GM12878 (cell line): ENCODE measurements at regions not wholly inside any gene's neighbourhood (a gene's known extent, or its start where the extent isn't known, plus 50 kb on each side); places are given as distances from the start of the nearest gene placed in this dataset.

Source experiments
- BRCA1 ChIP-seq: IDR thresholded peaks from 2 replicates; pipeline ENCODE4 v1.6.1; 2011; ENCODE audit warnings: low read depth, low read length, improper control_type of control experiment
- CEBPB ChIP-seq, 2 experiments: fragments of 150-350 bp in 1 of 2; IDR thresholded peaks; 2 replicates each; pipeline ENCODE4 v1.6.1; 2012 to 2014; ENCODE audit warnings: low read depth in 2 of 2, low read length in 2 of 2, borderline replicate concordance in 1 of 2, inconsistent platforms in 1 of 2
- IRF4 ChIP-seq: IDR thresholded peaks from 2 replicates; pipeline ENCODE4 v1.6.1; 2011; ENCODE audit warnings: low read depth, low read length
- JUNB ChIP-seq: IDR thresholded peaks from 2 replicates; pipeline ENCODE4 v1.6.1; 2016; ENCODE audit warnings: antibody characterized with exemption, mild to moderate bottlenecking
- MYC ChIP-seq: IDR thresholded peaks from 2 replicates; pipeline ENCODE4 v1.6.1; 2011; ENCODE audit warnings: mild to moderate bottlenecking, low read length, moderate library complexity, inconsistent platforms; ENCODE audit not compliant: insufficient read depth, insufficient replicate concordance, insufficient read length, severe bottlenecking
- NR2C1 ChIP-seq: fragments of 450-650 bp; IDR thresholded peaks from 2 replicates; pipeline ENCODE4 v1.6.1; 2017; ENCODE audit warnings: antibody characterized with exemption, mild to moderate bottlenecking, moderate library complexity
- POLR2A ChIP-seq: IDR thresholded peaks from 2 replicates; pipeline ENCODE4 v1.6.1; 2011; ENCODE audit warnings: low read depth, mild to moderate bottlenecking, low read length
- POLR2AphosphoS5 ChIP-seq: IDR thresholded peaks from 2 replicates; pipeline ENCODE4 v1.6.1; 2011; ENCODE audit warnings: mild to moderate bottlenecking, low read length, inconsistent platforms
- RAD21 ChIP-seq: IDR thresholded peaks from 2 replicates; pipeline ENCODE4 v1.6.1; 2011; ENCODE audit warnings: mild to moderate bottlenecking, low read depth, low read length, moderate library complexity; ENCODE audit not compliant: insufficient read depth
- SRF ChIP-seq, 2 experiments: IDR thresholded peaks; 2 replicates each; pipeline ENCODE4 v1.6.1; 2011; ENCODE audit warnings: low read depth in 2 of 2, low read length in 2 of 2, mild to moderate bottlenecking in 1 of 2, moderate library complexity in 1 of 2
- TBL1XR1 ChIP-seq: IDR thresholded peaks from 2 replicates; pipeline ENCODE4 v1.6.1; 2012; ENCODE audit warnings: low read depth, low read length, improper control_type of control experiment
- ZNF217 ChIP-seq: fragments of 450-650 bp; IDR thresholded peaks from 2 replicates; pipeline ENCODE4 v1.6.1; 2017; ENCODE audit warnings: antibody characterized with exemption, mild to moderate bottlenecking
- TF ChIP-seq, protein P1 (sequence below), 3 experiments: IDR thresholded peaks in 2 of 3; conservative IDR thresholded peaks in 1 of 3; 2 replicates each; pipeline ENCODE4 v1.5.1; 2011; ENCODE audit warnings: low read depth in 3 of 3, low read length in 3 of 3, mild to moderate bottlenecking in 3 of 3, control low read depth in 2 of 3, moderate library complexity in 2 of 3, inconsistent platforms in 1 of 3, mixed read lengths in 1 of 3; ENCODE audit not compliant: control insufficient read depth in 2 of 3, insufficient read depth in 1 of 3; ENCODE audit errors: extremely low read depth in 1 of 3
- TF ChIP-seq, protein P2 (sequence below): IDR thresholded peaks from 2 replicates; pipeline ENCODE4 v1.6.1; 2012; ENCODE audit warnings: low read length, inconsistent platforms

- TF ChIP-seq, protein P1, sequence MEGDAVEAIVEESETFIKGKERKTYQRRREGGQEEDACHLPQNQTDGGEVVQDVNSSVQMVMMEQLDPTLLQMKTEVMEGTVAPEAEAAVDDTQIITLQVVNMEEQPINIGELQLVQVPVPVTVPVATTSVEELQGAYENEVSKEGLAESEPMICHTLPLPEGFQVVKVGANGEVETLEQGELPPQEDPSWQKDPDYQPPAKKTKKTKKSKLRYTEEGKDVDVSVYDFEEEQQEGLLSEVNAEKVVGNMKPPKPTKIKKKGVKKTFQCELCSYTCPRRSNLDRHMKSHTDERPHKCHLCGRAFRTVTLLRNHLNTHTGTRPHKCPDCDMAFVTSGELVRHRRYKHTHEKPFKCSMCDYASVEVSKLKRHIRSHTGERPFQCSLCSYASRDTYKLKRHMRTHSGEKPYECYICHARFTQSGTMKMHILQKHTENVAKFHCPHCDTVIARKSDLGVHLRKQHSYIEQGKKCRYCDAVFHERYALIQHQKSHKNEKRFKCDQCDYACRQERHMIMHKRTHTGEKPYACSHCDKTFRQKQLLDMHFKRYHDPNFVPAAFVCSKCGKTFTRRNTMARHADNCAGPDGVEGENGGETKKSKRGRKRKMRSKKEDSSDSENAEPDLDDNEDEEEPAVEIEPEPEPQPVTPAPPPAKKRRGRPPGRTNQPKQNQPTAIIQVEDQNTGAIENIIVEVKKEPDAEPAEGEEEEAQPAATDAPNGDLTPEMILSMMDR (IDR thresholded peaks at IDR 0.05 in 2 of 3, conservative IDR thresholded peaks at IDR 0.05 in 1 of 3; ENCODE audit: control insufficient read depth in 2 of 3, extremely low read depth in 1 of 3, insufficient read depth in 1 of 3, low read depth in 3 of 3, low read length in 3 of 3) = no peak
- TF ChIP-seq, protein P2, sequence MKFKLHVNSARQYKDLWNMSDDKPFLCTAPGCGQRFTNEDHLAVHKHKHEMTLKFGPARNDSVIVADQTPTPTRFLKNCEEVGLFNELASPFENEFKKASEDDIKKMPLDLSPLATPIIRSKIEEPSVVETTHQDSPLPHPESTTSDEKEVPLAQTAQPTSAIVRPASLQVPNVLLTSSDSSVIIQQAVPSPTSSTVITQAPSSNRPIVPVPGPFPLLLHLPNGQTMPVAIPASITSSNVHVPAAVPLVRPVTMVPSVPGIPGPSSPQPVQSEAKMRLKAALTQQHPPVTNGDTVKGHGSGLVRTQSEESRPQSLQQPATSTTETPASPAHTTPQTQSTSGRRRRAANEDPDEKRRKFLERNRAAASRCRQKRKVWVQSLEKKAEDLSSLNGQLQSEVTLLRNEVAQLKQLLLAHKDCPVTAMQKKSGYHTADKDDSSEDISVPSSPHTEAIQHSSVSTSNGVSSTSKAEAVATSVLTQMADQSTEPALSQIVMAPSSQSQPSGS = no peak
- TF ChIP-seq ZNF217 (no peak), MYC (no peak), IRF4 (no peak), BRCA1 (no peak), NR2C1 (no peak), SRF (IDR thresholded peaks at IDR 0.05; ENCODE audit: low read depth in 2 of 2, low read length in 2 of 2) (no peak), POLR2A (no peak), CEBPB (IDR thresholded peaks at IDR 0.05; ENCODE audit: borderline replicate concordance in 1 of 2, low read depth in 2 of 2, low read length in 2 of 2) (no peak), JUNB (no peak), TBL1XR1 (no peak), RAD21 (no peak), POLR2AphosphoS5 (no peak)
Measured at GRCh38 chr10:6788731-6789130, 208.7 kb upstream of the PRKCQ start.
